HG02870 (cell line): ENCODE measurements at regions not wholly inside any gene's neighbourhood (a gene's known extent, or its start where the extent isn't known, plus 50 kb on each side); places are given as distances from the start of the nearest gene placed in this dataset.

Experiments used
- ATAC-seq: cut with Tn5 transposase; IDR thresholded peaks from one replicate; pipeline ENCODE4 v1.9.1; 2021; ENCODE audit warnings: mild to moderate bottlenecking, moderate library complexity; ENCODE audit not compliant: unreplicated experiment

DNA sequence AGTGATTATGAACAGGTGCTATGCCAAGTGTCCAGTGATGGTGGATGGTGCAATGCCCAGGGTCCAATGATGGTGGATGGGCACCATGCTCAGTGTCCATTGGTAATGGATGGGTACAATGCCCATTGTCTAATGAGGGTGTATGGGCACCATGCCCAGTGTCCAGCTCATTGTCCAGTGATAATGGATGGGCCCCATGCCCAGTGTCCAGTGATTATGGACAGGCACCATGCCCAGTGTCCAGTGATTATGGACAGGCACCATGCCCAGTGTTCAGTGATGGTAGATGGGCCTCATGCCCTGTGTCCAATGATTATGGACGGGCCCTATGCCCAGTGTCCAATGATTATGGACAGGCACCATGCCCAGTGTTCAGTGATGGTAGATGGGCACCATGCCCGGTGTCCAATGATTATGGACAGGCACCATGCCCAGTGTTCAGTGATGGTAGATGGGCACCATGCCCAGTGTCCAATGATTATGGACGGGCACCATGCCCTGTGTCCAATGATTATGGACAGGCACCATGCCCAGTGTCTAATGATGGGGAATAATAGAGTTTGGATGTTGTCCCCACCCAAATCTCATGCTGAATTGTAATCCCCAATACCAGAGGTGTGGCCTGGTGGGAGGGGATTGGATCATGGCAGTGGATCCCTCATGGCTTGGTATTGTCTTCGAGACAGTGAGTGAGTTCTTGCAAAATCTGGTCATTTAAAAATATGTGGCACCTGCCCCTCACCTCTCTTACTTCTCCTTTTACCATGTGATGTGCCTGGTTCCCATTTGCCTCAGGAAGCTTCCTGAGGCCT is 87.8 kb downstream of the ANKRD10 start:
- ATAC-seq = no peak
